Kidney (tissue), 13 donors: ENCODE measurements at regions not wholly inside any gene's neighbourhood (a gene's known extent, or its start where the extent isn't known, plus 50 kb on each side); places are given as distances from the start of the nearest gene placed in this dataset.

Experiments used
- DNase-seq, 5 donors: peaks; one replicate each; pipeline ENCODE4 v3.0.0-alpha.2; 2013 to 2020
- FAIRE-seq: peaks from 2 replicates; lab custom pipeline; 2012; peaks lifted over from hg19 to GRCh38; lab: Jason Lieb, UNC
- H3K27ac ChIP-seq, 2 donors: one replicate each; pipeline ENCODE4 v1.7.0; 2013; ENCODE audit warnings: low read depth in 2 of 2, low read length in 2 of 2, inconsistent platforms in 1 of 2
- H3K27me3 ChIP-seq: one replicate; pipeline ENCODE4 v1.7.1; 2013; ENCODE audit warnings: low read length, inconsistent platforms; ENCODE audit not compliant: control insufficient read depth, insufficient read depth
- H3K36me3 ChIP-seq, 3 donors: one replicate each; pipeline versions ENCODE4 v1.7.0 to v1.7.1; 2013; ENCODE audit warnings: low read length in 3 of 3, control low read depth in 1 of 3, inconsistent platforms in 1 of 3; ENCODE audit not compliant: insufficient read depth in 3 of 3, control insufficient read depth in 2 of 3
- H3K4me1 ChIP-seq, 3 donors: one replicate each; pipeline versions ENCODE4 v1.7.0 to v1.7.1; 2013; ENCODE audit warnings: low read length in 3 of 3, inconsistent platforms in 1 of 3, low read depth in 1 of 3; ENCODE audit not compliant: control insufficient read depth in 2 of 3, insufficient read depth in 2 of 3
- H3K4me3 ChIP-seq, 3 donors: one replicate each; pipeline versions ENCODE4 v1.7.0 to v1.8.1; 2013; ENCODE audit warnings: low read length in 3 of 3, control low read depth in 1 of 3, inconsistent platforms in 1 of 3
- H3K9ac ChIP-seq, 3 donors: one replicate each; pipeline versions ENCODE4 v1.7.0 to v1.7.1; 2013; ENCODE audit warnings: low read length in 3 of 3, control low read depth in 1 of 3, inconsistent platforms in 1 of 3
- H3K9me3 ChIP-seq, 3 donors: one replicate each; pipeline versions ENCODE4 v1.7.0 to v1.7.1; 2013; ENCODE audit warnings: low read length in 3 of 3, control low read depth in 1 of 3, inconsistent platforms in 1 of 3; ENCODE audit not compliant: control insufficient read depth in 2 of 3, insufficient read depth in 1 of 3
- CTCF ChIP-seq: IDR thresholded peaks from 3 replicates; pipeline ENCODE4 v1.5.1; 2012; ENCODE audit warnings: mild to moderate bottlenecking, moderate library complexity, borderline replicate concordance; ENCODE audit not compliant: insufficient read depth; ENCODE audit errors: extremely low read depth
- intact Hi-C: fragments of 100-400 bp; cut with DNase I; formaldehyde crosslinking; loops from one replicate; pipeline ENCODE4 v1.11.1; 2022
- donor health status: control.
- donor health status: control.
- donor health status: control.
- donor health status: control.
- donor health status: control.
- donor health status: DM: yes; HTN: yes; CAD: no.
- donor health status: Normal renal cell carcinoma (clear cell type).

GRCh38 chr3:90005281-90005847 is 897.9 kb downstream of the EPHA3 start:
- no peak for DNase-seq
- FAIRE-seq: no peak
- Histone ChIP-seq H3K27me3 (no peaks in the 10 kb centered on the region), H3K4me1 (no peaks in the 10 kb centered on the region), H3K36me3 (no peaks in the 10 kb centered on the region), H3K9ac (no peak overlapping the region), H3K27ac (no peak overlapping the region), H3K4me3 (no peak overlapping the region), H3K9me3 (no peaks in the 10 kb centered on the region)
- TF ChIP-seq CTCF: no peak
- intact Hi-C loops: no loop called here

GRCh38 chr3:90007778-90008499 is 900.5 kb downstream of the EPHA3 start:
- Histone ChIP-seq H3K27ac (no peak overlapping the region), H3K4me3 (no peak overlapping the region), H3K4me1 (no peaks in the 10 kb centered on the region), H3K9ac (no peak overlapping the region), H3K9me3 (no peaks in the 10 kb centered on the region), H3K27me3 (no peaks in the 10 kb centered on the region), H3K36me3 (no peaks in the 10 kb centered on the region)
- intact Hi-C loops: no loop called here
- no peak for TF ChIP-seq CTCF
- no peak for FAIRE-seq
- peak in 2 of 5 donors; percentile 3 to 27 for DNase-seq

GRCh38 chr3:90010341-90010740 is 902.9 kb downstream of the EPHA3 start:
- Histone ChIP-seq H3K9ac (no peak overlapping the region), H3K36me3 (no peaks in the 10 kb centered on the region), H3K4me1 (no peaks in the 10 kb centered on the region), H3K9me3 (no peaks in the 10 kb centered on the region), H3K4me3 (no peak overlapping the region), H3K27ac (no peak overlapping the region), H3K27me3 (no peaks in the 10 kb centered on the region)
- TF ChIP-seq CTCF: no peak
- DNase-seq (no peak), FAIRE-seq (no peak)
- intact Hi-C loops: no loop called here
